ENCODE measurements at regions not wholly inside any gene's neighbourhood (a gene's known extent, or its start where the extent isn't known, plus 50 kb on each side); places are given as distances from the start of the nearest gene placed in this dataset.

- Histone ChIP-seq H3K4me1 (peaks cover 0 to 4% (median 0%) of the 10 kb centered on the region in 4 donors), H3K27ac (no peak overlapping the region), H3K27me3 (no peaks in the 10 kb centered on the region), H3K36me3 (no peaks in the 10 kb centered on the region), H3K9me3 (no peaks in the 10 kb centered on the region), H3K4me3 (no peak overlapping the region)
- no peak for DNase-seq
- 83 to 90% methylated on average over 6 of the region's 6 CpGs for WGBS, 2 donors
- TF ChIP-seq POLR2A (IDR thresholded peaks at IDR 0.05) (no peak), EP300 (IDR thresholded peaks at IDR 0.05) (no peak), CTCF (IDR thresholded peaks at IDR 0.05) (no peak), POLR2AphosphoS5 (IDR thresholded peaks at IDR 0.05) (no peak)
- intact Hi-C loops (cut with DNase I) = no loop called here
Observed at GRCh38 chr9:69965416-69966145, 78.1 kb upstream of the MAMDC2 start.

- WGBS, 2 donors = 58 to 64% methylated on average over 1 of the region's 1 CpG
Observed at GRCh38 chr9:69967344-69967743, 76.3 kb upstream of the MAMDC2 start.

GRCh38 chr9:69970001-69970533, 73.6 kb upstream of the MAMDC2 start:
- DNase-seq = no peak
- no peaks in the 10 kb centered on the region for H3K27me3 ChIP-seq
- intact Hi-C loops (cut with DNase I) = loop anchor here (5.0 to 10.0 kb wide), 3 partner anchors 257 to 635 kb away; partner anchors contain the start of gene SMC5
- peaks cover 0 to 13% (median 9%) of the 10 kb centered on the region in 4 donors for H3K4me1 ChIP-seq
- TF ChIP-seq EP300 (IDR thresholded peaks at IDR 0.05) (no peak), CTCF (IDR thresholded peaks at IDR 0.05) (no peak), POLR2AphosphoS5 (IDR thresholded peaks at IDR 0.05) (no peak), POLR2A (IDR thresholded peaks at IDR 0.05) (no peak)
- no peaks in the 10 kb centered on the region for H3K36me3 ChIP-seq
- no peak overlapping the region for H3K4me3 ChIP-seq
- 91 to 97% methylated on average over 1 of the region's 1 CpG for WGBS, 2 donors
- no peaks in the 10 kb centered on the region for H3K9me3 ChIP-seq
- no peak overlapping the region for H3K27ac ChIP-seq

More at GRCh38 chr9:69967344-69967743, 76.3 kb upstream of the MAMDC2 start:
- Histone ChIP-seq H3K27ac (no peak overlapping the region), H3K27me3 (no peaks in the 10 kb centered on the region), H3K36me3 (no peaks in the 10 kb centered on the region), H3K9me3 (no peaks in the 10 kb centered on the region), H3K4me1 (peaks cover 0 to 14% (median 8%) of the 10 kb centered on the region in 4 donors), H3K4me3 (no peak overlapping the region)
- intact Hi-C loops (cut with DNase I) = no loop called here
- DNase-seq = no peak
- no peak for TF ChIP-seq EP300 (IDR thresholded peaks at IDR 0.05)
- no peak for TF ChIP-seq POLR2A (IDR thresholded peaks at IDR 0.05)
- no peak for TF ChIP-seq CTCF (IDR thresholded peaks at IDR 0.05)
- TF ChIP-seq POLR2AphosphoS5 (IDR thresholded peaks at IDR 0.05) = no peak

- Histone ChIP-seq H3K27ac (peak overlapping the region in 1 of 4 donors; percentile 46), H3K4me1 (peaks cover 0 to 13% (median 9%) of the 10 kb centered on the region in 4 donors), H3K4me3 (peak overlapping the region in 1 of 4 donors; percentile 11), H3K36me3 (no peaks in the 10 kb centered on the region), H3K9me3 (no peaks in the 10 kb centered on the region), H3K27me3 (no peaks in the 10 kb centered on the region)
- TF ChIP-seq CTCF (IDR thresholded peaks at IDR 0.05) = peak; percentile 73 to 92 (median 88)
- peak in 1 of 4 donors; percentile 21 for TF ChIP-seq POLR2AphosphoS5 (IDR thresholded peaks at IDR 0.05)
- no peak for TF ChIP-seq POLR2A (IDR thresholded peaks at IDR 0.05)
- intact Hi-C loops (cut with DNase I) = loop anchor here (1.0 to 10.0 kb wide), 5 partner anchors 71 to 633 kb away; partner anchors contain the start of genes MAMDC2 and SMC5
- 43 to 49% methylated on average over 16 of the region's 16 CpGs for WGBS, 2 donors
- DNase-seq = peak; percentile 88
Observed at GRCh38 chr9:69971643-69972449, 71.8 kb upstream of the MAMDC2 start.
